Coronary artery (tissue), 2 donors: ENCODE measurements at regions not wholly inside any gene's neighbourhood (a gene's known extent, or its start where the extent isn't known, plus 50 kb on each side); places are given as distances from the start of the nearest gene placed in this dataset.

Experiments used
- DNase-seq: peaks from one replicate; pipeline ENCODE4 v3.0.0-alpha.2; 2017; ENCODE audit warnings: low spot score
- H3K27ac ChIP-seq, 2 donors: fragments of 200-600 bp; sonication (generic); one replicate each; pipeline ENCODE4 v1.5.1; 2016 to 2019
- H3K4me3 ChIP-seq: fragments of 200-600 bp; sonication (generic); 2 replicates; pipeline ENCODE4 v1.5.1; 2016; ENCODE audit warnings: mild to moderate bottlenecking, moderate library complexity
- CTCF ChIP-seq: fragments of 200-600 bp; sonication (generic); IDR thresholded peaks from one replicate; pipeline ENCODE4 v1.5.1; 2019; ENCODE audit warnings: antibody characterized with exemption

GRCh38 chr14:40416565-40416964 lies 984.3 kb upstream of the FBXO33 start:
- no peak for DNase-seq
- H3K27ac ChIP-seq, result no peak overlapping the region
- TF ChIP-seq CTCF, result no peak
- H3K4me3 ChIP-seq, result no peak overlapping the region

GRCh38 chr14:40414386-40414785 lies 982.2 kb upstream of the FBXO33 start:
- no peak for TF ChIP-seq CTCF
- Histone ChIP-seq H3K27ac (no peak overlapping the region), H3K4me3 (no peak overlapping the region)
- no peak for DNase-seq

- no peak for TF ChIP-seq CTCF
- Histone ChIP-seq H3K4me3 (no peak overlapping the region), H3K27ac (no peak overlapping the region)
- DNase-seq, result no peak
Measured at GRCh38 chr14:40413136-40413535, 980.9 kb upstream of the FBXO33 start.

- Histone ChIP-seq H3K27ac (no peak overlapping the region), H3K4me3 (no peak overlapping the region)
- DNase-seq, result no peak
- no peak for TF ChIP-seq CTCF
Measured at GRCh38 chr14:40410708-40411107, 978.5 kb upstream of the FBXO33 start.

- Histone ChIP-seq H3K4me3 (no peak overlapping the region), H3K27ac (no peak overlapping the region)
- no peak for TF ChIP-seq CTCF
- DNase-seq, result no peak
Measured at GRCh38 chr14:40402957-40403356, 970.7 kb upstream of the FBXO33 start.

- Histone ChIP-seq H3K4me3 (no peak overlapping the region), H3K27ac (no peak overlapping the region)
- DNase-seq, result no peak
- TF ChIP-seq CTCF, result no peak
Measured at GRCh38 chr14:40398981-40399380, 966.7 kb upstream of the FBXO33 start.

GRCh38 chr14:40394634-40395340 lies 962.6 kb upstream of the FBXO33 start:
- no peak for DNase-seq
- H3K27ac ChIP-seq, result no peak overlapping the region
- TF ChIP-seq CTCF, result no peak
- no peak overlapping the region for H3K4me3 ChIP-seq
